ENCODE measurements at regions not wholly inside any gene's neighbourhood (a gene's known extent, or its start where the extent isn't known, plus 50 kb on each side); places are given as distances from the start of the nearest gene placed in this dataset.

DNA sequence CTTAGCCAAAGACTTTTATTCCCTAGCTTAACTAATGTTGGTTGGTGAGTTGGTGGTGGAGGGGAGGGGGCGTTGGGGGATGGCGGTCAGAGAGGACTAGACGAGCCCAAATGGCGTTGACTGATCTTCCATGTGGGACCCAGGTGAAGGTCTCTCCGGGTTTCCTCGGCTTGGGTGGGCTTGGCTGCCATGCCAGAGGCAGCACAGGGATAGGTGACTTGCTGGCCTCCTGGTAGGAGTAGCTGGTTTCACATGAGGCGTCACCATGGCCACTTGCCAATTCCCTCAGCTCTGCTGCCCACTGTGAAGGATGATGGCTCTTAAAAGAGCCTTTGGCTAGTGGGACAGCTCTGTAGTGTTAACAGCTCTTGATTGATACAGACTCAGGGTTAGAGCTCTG lies 1337.0 kb upstream of the FAM98A start:
- in situ Hi-C loops (cut with HindIII; ENCODE audit: low pct_ligation_motif_present, low pct_unique_long_range_greater_than_20kb, low sequenced_read_pairs): no loop called here
- no peak for DNase-seq

GRCh38 chr2:34912084-34912483 lies 1313.0 kb upstream of the FAM98A start:
- no peak for DNase-seq
- in situ Hi-C loops (cut with HindIII; ENCODE audit: low pct_ligation_motif_present, low pct_unique_long_range_greater_than_20kb, low sequenced_read_pairs): no loop called here

- in situ Hi-C loops (cut with HindIII; ENCODE audit: low pct_ligation_motif_present, low pct_unique_long_range_greater_than_20kb, low sequenced_read_pairs): no loop called here
- no peak for DNase-seq
Measured at GRCh38 chr2:34909992-34910705, 1311.0 kb upstream of the FAM98A start.

DNA sequence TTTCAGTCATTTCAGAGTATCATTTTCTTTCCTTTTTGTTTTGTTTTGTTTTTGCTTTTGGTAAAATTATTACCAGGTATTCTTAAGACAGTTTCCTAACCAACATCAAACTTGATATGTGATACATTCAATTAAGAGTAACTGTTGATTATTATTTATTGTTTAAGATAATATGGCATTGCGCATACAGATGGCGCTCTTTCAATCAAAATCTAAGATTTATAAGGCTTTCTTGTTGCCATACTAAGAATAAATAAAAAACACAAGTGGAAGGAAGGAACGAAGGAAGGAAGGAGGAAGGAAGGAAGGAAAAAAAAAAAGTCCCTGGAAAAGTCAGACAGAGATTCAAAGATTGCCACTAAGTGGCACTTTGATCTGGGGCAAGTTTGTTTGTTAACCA lies 1308.7 kb upstream of the FAM98A start:
- no peak for DNase-seq
- in situ Hi-C loops (cut with HindIII; ENCODE audit: low pct_ligation_motif_present, low pct_unique_long_range_greater_than_20kb, low sequenced_read_pairs): no loop called here

- in situ Hi-C loops (cut with HindIII; ENCODE audit: low pct_ligation_motif_present, low pct_unique_long_range_greater_than_20kb, low sequenced_read_pairs): no loop called here
- no peak for DNase-seq
Measured at GRCh38 chr2:34901739-34902138, 1302.6 kb upstream of the FAM98A start.

DNA sequence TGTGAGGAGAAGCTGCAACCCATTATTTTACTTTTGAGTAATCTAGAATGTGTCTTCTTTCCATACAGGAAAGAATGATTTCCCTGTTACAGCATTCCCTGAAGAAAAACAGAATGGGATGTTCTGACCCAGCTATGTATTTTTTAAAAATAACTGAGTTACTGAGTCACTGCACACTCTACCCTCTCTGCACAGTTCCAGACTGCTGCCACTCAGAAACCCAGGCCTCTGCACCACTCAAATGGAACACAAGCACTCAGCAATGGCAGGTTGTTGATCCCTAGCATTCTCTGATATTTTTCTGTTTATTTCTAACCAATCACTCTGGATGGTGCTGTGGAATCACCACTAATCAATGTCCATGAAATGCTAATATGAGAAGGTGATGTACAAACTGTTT lies 1300.0 kb upstream of the FAM98A start:
- peak; percentile 13 for DNase-seq
- in situ Hi-C loops (cut with HindIII; ENCODE audit: low pct_ligation_motif_present, low pct_unique_long_range_greater_than_20kb, low sequenced_read_pairs): no loop called here

DNA sequence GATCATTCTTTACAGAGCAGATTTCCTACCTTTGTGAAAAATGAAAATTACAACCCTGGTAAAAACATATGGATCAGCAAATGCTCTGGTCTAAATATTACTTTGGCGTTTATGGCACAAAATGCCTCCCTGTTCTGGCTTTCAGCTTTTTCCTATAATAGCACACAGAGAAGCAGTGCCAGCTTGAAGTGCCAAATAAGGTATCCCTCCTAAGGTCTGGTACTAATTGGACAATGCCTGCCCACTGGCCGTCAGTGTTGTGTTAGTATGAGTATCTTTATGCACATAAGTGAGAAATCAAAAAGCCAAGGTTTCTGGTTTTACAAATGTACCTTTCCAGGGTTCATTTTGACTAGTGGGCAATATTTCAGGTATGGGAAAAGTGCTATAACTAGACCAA lies 1293.7 kb upstream of the FAM98A start:
- DNase-seq: no peak
- in situ Hi-C loops (cut with HindIII; ENCODE audit: low pct_ligation_motif_present, low pct_unique_long_range_greater_than_20kb, low sequenced_read_pairs): no loop called here

GRCh38 chr2:34892256-34892655 lies 1293.2 kb upstream of the FAM98A start:
- in situ Hi-C loops (cut with HindIII; ENCODE audit: low pct_ligation_motif_present, low pct_unique_long_range_greater_than_20kb, low sequenced_read_pairs): no loop called here
- DNase-seq: no peak

DNA sequence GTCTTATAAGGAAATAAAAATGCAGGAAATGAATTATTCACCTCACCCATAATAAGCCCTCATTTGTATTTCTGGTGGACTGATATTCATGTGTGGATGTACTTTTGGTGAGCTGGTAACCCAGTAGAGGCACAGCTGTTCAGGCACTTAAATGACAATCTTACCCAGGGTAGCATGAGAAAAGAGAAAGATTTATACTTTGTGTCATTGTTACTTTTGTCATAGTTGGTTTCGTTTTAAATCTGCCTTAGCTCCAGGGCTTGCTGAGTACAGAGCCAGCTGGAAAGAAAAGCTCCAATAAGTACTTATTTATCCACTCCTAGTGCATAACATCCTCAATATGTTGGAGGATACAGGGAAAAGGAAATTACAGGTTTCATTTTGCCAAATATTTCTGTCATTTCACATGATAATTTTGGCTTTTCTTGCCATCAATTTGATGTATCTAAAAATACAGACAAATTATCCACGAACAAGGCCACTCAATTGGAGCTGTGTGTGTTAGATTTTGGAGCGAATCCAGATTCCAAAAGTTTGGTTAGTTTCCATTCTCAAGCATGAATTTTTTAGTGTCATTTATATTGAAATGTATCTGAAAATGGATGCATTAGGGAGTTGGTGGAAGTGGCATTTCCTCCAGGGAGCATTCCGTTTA lies 1276.1 kb upstream of the FAM98A start:
- DNase-seq: no peak
- in situ Hi-C loops (cut with HindIII; ENCODE audit: low pct_ligation_motif_present, low pct_unique_long_range_greater_than_20kb, low sequenced_read_pairs): no loop called here

- no peak for DNase-seq
- in situ Hi-C loops (cut with HindIII; ENCODE audit: low pct_ligation_motif_present, low pct_unique_long_range_greater_than_20kb, low sequenced_read_pairs): no loop called here
Measured at GRCh38 chr2:34853646-34854045, 1254.5 kb upstream of the FAM98A start.

DNA sequence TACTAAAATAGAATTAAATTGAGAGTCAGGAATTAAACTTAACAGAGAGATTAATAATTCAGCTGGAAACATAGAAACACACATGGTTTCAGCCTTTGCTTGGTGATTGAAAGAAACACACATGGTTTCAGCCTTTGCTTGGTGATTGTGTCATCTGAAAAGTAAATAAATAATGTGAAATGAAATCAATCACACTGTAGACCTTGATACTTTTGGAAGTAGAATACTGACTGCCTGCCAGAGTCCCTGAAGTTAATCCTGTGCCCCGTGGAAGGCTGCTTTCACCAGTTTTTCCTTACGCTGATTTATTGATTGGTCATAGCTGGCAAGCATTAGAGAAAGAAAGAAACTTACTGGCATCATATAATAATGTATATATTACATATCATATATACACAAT lies 1252.7 kb upstream of the FAM98A start:
- in situ Hi-C loops (cut with HindIII; ENCODE audit: low pct_ligation_motif_present, low pct_unique_long_range_greater_than_20kb, low sequenced_read_pairs): no loop called here
- DNase-seq: no peak

DNA sequence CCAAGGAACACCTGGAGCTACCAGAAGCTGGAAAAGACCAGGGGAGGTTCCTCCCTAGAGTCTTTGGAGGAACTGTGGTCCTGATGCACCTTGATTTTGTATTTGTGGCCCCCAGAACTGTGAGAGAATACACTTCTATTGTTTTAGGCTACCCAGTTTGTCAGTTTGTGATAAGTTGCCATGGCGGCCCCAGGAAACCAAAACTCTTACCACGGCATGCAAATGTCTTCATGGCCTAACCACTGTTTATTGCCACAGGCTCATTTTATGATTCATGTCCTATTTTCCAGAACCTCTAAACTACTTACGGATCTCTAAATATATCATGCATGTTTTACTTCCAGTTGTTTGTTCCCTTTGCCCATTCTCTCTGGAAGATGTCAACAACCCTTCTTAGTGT lies 1250.7 kb upstream of the FAM98A start:
- no peak for DNase-seq
- in situ Hi-C loops (cut with HindIII; ENCODE audit: low pct_ligation_motif_present, low pct_unique_long_range_greater_than_20kb, low sequenced_read_pairs): no loop called here

GRCh38 chr2:34848691-34849090 lies 1249.6 kb upstream of the FAM98A start:
- no peak for DNase-seq
- in situ Hi-C loops (cut with HindIII; ENCODE audit: low pct_ligation_motif_present, low pct_unique_long_range_greater_than_20kb, low sequenced_read_pairs): no loop called here

DNA sequence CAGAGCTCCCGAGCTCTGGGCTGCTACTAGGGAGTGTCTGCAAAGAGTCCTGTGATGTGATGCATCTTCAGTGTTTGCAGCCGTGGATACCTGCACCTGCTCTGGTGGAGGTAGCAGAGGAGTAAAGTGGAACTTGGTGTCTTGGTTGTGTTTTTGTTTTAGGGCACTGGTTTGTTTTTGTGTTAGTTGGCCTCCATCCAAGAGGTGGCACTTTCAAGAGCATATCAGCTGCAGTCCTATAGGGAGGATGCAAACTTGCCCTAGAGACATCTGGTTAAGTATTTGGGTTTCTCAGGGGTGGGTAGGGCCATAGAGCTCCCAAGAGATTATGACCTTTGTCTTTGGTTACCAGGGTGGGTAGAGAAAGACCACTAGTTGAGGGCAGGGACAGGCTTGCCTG lies 1249.0 kb upstream of the FAM98A start:
- in situ Hi-C loops (cut with HindIII; ENCODE audit: low pct_ligation_motif_present, low pct_unique_long_range_greater_than_20kb, low sequenced_read_pairs): no loop called here
- no peak for DNase-seq

DNA sequence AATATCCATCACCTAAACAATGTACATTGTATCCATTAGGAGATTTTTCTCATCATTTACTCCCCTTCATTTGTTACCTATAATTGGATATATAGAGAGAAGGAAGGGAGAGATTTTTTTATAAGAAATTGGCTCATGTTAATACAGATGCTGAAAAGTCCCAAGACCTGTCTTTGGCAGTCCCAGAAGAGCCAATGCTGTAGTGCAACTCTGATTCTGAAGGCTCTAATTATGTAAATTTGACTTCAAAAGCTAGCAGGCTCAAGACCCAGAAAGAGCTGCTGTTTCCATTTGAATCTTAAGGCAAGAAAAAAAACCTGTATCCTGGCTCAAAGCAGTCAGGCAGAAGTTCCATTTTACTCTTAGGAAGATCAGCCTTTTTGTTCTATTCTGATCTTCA lies 1245.5 kb upstream of the FAM98A start:
- no peak for DNase-seq
- in situ Hi-C loops (cut with HindIII; ENCODE audit: low pct_ligation_motif_present, low pct_unique_long_range_greater_than_20kb, low sequenced_read_pairs): no loop called here

DNA sequence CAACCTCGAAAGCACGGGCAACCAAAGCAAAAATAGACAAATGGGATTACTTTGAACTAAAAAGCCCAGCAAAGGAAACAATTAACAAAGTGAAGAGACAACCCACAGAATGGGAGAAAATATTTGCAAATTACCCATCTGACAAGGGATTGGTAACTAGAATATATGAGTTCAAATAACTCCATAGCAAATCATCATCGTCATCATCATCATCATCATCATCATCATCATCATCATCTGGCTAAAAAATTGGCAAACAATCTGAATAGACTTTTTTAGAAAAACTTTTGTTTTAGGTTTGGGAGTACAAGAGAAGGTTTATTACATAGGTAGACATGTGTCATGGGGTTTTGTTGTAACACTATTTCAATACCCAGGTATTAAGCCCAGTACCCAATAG lies 1239.3 kb upstream of the FAM98A start:
- DNase-seq: no peak
- in situ Hi-C loops (cut with HindIII; ENCODE audit: low pct_ligation_motif_present, low pct_unique_long_range_greater_than_20kb, low sequenced_read_pairs): no loop called here

GRCh38 chr2:34836361-34836760 lies 1237.3 kb upstream of the FAM98A start:
- no peak for DNase-seq
- in situ Hi-C loops (cut with HindIII; ENCODE audit: low pct_ligation_motif_present, low pct_unique_long_range_greater_than_20kb, low sequenced_read_pairs): no loop called here

DNA sequence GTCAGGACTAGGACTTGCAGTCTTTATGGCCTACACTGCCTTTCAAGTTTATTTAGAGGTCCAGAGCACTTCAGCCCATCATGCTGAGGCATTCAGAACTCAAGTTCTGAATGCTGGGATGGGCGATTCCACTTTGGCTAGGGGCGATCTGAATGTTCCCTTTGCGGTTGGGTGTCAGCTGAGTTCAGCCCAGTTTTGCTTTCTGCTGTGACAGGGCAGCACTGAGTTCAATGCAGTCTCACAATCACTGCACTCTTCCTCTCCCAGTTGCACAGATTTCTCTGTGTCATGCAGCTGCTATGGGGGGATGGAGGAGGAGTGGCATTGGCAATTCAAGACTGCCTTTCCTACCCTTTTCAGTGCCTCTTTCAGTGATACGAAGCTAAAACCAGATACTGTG lies 1232.0 kb upstream of the FAM98A start:
- in situ Hi-C loops (cut with HindIII; ENCODE audit: low pct_ligation_motif_present, low pct_unique_long_range_greater_than_20kb, low sequenced_read_pairs): no loop called here
- no peak for DNase-seq

DNA sequence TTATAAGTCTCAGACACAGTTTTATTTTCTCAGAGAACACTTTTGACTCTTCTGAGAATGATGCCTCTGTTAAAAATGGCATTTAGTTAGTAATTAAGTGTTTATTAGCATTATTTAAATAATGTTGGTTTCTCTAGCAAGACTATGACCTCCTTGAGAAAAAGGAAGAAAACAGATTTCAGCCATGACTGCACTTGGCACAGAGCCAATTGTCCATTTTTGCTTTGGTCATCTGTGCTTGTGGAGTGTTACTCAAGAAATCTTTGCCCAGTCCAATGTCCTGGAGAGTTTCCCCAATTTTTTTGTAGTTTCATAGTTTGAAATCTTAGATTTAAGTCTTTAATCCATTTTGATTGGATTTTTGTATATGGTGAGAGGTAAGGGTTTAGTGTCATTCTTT lies 1229.4 kb upstream of the FAM98A start:
- DNase-seq: no peak
- in situ Hi-C loops (cut with HindIII; ENCODE audit: low pct_ligation_motif_present, low pct_unique_long_range_greater_than_20kb, low sequenced_read_pairs): no loop called here

- in situ Hi-C loops (cut with HindIII; ENCODE audit: low pct_ligation_motif_present, low pct_unique_long_range_greater_than_20kb, low sequenced_read_pairs): no loop called here
- DNase-seq: no peak
Measured at GRCh38 chr2:34827398-34827797, 1228.3 kb upstream of the FAM98A start.
